K562 (cell line): ENCODE measurements at regions not wholly inside any gene's neighbourhood (a gene's known extent, or its start where the extent isn't known, plus 50 kb on each side); places are given as distances from the start of the nearest gene placed in this dataset.

Experiments
- ARID1B ChIP-seq: fragments of 450-650 bp; IDR thresholded peaks from 2 replicates; pipeline ENCODE4 v1.6.1; 2016; ENCODE audit warnings: antibody characterized with exemption, mild to moderate bottlenecking, inconsistent platforms
- CXXC5 ChIP-seq: fragments of 250-450 bp; sonication (Bioruptor Pico); IDR thresholded peaks from 2 replicates; pipeline ENCODE4 v1.8.0; 2022; ENCODE audit warnings: inconsistent platforms, mild to moderate bottlenecking, moderate library complexity
- FOXM1 ChIP-seq, 2 experiments: fragments of 450-650 bp in 1 of 2; sonication (generic) in 1 of 2; formaldehyde crosslinking in 1 of 2; IDR thresholded peaks; 2 replicates each; pipeline versions ENCODE4 v1.6.1 to v1.9.0; 2017 to 2022; ENCODE audit warnings: low read depth in 2 of 2, mild to moderate bottlenecking in 2 of 2, missing genetic modification reagents in 1 of 2, moderate library complexity in 1 of 2
- HDAC6 ChIP-seq: IDR thresholded peaks from 2 replicates; pipeline ENCODE4 v1.6.1; 2012; ENCODE audit warnings: low read depth, mild to moderate bottlenecking, control low read depth, inconsistent platforms, low read length, moderate library complexity
- HDGF ChIP-seq: fragments of 450-650 bp; IDR thresholded peaks from 2 replicates; pipeline ENCODE4 v1.6.1; 2016
- HNRNPLL ChIP-seq: fragments of 200-400 bp; formaldehyde crosslinking; IDR thresholded peaks from 2 replicates; pipeline ENCODE4 v1.6.1; 2017; ENCODE audit warnings: low read length, low read depth, mild to moderate bottlenecking; ENCODE audit not compliant: poor library complexity, severe bottlenecking
- MCM3 ChIP-seq: fragments of 450-650 bp; IDR thresholded peaks from 2 replicates; pipeline ENCODE4 v1.6.1; 2016
- MNT ChIP-seq, 2 experiments: fragments of 450-650 bp; conservative IDR thresholded peaks; 2 replicates each; pipeline ENCODE4 v1.6.1; 2017; ENCODE audit warnings: mild to moderate bottlenecking in 2 of 2, moderate library complexity in 2 of 2
- NEUROD1 ChIP-seq: fragments of 150-350 bp; IDR thresholded peaks from 2 replicates; pipeline ENCODE4 v1.6.1; 2014; ENCODE audit warnings: borderline replicate concordance, low read length, low read depth; ENCODE audit not compliant: partially characterized antibody
- RBBP5 ChIP-seq: fragments of 200-600 bp; sonication (generic); IDR thresholded peaks from 2 replicates; pipeline ENCODE4 v1.6.1; 2012; ENCODE audit warnings: borderline replicate concordance, mild to moderate bottlenecking, low read length, control low read depth, inconsistent platforms; ENCODE audit not compliant: insufficient read depth, poor library complexity, severe bottlenecking
- RBM34 ChIP-seq: fragments of 200-400 bp; formaldehyde crosslinking; IDR thresholded peaks from 2 replicates; pipeline ENCODE4 v1.6.1; 2018; ENCODE audit warnings: low read length, borderline replicate concordance; ENCODE audit not compliant: insufficient read depth
- SIRT6 ChIP-seq: IDR thresholded peaks from one replicate; pipeline ENCODE4 v1.6.1; 2012; ENCODE audit warnings: low read depth, mild to moderate bottlenecking, control low read depth, inconsistent platforms, low read length, moderate library complexity
- SMAD4 ChIP-seq: fragments of 250-450 bp; sonication (Bioruptor Pico); conservative IDR thresholded peaks from 2 replicates; pipeline ENCODE4 v1.8.0; 2021; ENCODE audit warnings: inconsistent platforms, mild to moderate bottlenecking, moderate library complexity
- SRSF7 ChIP-seq: fragments of 200-400 bp; formaldehyde crosslinking; optimal IDR thresholded peaks from 2 replicates; pipeline ENCODE3; 2017; ENCODE audit warnings: mild to moderate bottlenecking, low read depth, low read length
- TCF3 ChIP-seq: sonication (generic); formaldehyde crosslinking; IDR thresholded peaks from 2 replicates; pipeline ENCODE4 v1.4.0; 2020; ENCODE audit warnings: mild to moderate bottlenecking, missing genetic modification reagents
- TFAM ChIP-seq: fragments of 250-450 bp; sonication (Bioruptor Pico); conservative IDR thresholded peaks from 2 replicates; pipeline ENCODE4 v1.5.0; 2021; ENCODE audit warnings: mild to moderate bottlenecking, moderate library complexity
- ZNF311 ChIP-seq: fragments of 250-450 bp; sonication (Bioruptor Pico); IDR thresholded peaks from 2 replicates; pipeline ENCODE4 v1.4.0; 2020; ENCODE audit warnings: mild to moderate bottlenecking, moderate library complexity
- ZNF707 ChIP-seq: fragments of 250-450 bp; sonication (Bioruptor Pico); conservative IDR thresholded peaks from 2 replicates; pipeline ENCODE4 v1.8.0; 2022; ENCODE audit warnings: inconsistent platforms, mild to moderate bottlenecking, moderate library complexity
- ZNF75A ChIP-seq: fragments of 450-650 bp; formaldehyde crosslinking; IDR thresholded peaks from 2 replicates; pipeline ENCODE4 v1.4.0; 2020; ENCODE audit warnings: mild to moderate bottlenecking
- ZNF76 ChIP-seq: fragments of 250-450 bp; sonication (Bioruptor Pico); IDR thresholded peaks from 2 replicates; pipeline ENCODE4 v1.4.0; 2020; ENCODE audit warnings: mild to moderate bottlenecking, moderate library complexity, borderline replicate concordance
- TF ChIP-seq, protein P1 (sequence below): fragments of 450-650 bp; IDR thresholded peaks from 2 replicates; pipeline ENCODE4 v1.6.1; 2017; ENCODE audit warnings: antibody characterized with exemption

DNA sequence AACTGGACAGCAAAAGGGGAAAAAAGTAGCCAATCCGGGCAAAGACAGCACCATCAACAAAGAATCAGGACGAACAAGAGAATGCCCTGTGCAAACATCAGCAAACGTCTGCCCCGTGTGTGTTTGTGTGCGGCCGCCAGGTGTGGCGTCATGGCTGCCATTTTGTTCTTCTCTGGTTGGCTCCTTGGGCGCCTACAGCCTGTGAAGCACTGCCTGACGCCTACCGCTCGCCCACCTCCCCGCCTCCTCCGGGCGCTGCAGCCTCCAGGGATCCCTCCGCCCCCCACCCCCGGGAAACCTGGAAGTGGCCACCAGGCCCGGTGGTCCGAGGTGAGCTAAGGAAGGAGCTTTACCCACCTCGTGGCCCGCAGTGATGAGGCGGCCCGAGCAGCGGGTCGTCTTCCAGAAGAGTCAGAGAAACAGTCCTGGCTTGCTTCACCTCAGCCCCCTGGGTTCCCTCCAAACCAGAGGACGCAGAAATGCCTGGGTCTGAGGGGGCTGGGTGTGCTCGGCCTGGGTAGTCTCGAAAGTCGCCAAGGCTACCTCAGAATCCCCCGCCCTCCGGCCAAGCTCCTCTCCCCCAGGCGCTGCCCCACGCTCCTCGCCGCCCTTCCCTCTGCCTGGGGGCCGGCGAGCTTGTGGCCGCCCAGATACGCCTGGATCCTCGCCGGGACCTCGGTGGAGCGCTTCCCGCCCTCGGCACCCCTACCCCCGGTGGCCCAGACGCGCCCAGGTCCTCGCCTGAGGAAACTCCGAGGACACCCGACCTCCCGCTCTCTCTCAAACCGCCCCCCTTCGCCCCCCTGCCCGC lies 61.8 kb upstream of the IL6 start (continued):
- no peak for TF ChIP-seq SRSF7
- TF ChIP-seq, protein P1, sequence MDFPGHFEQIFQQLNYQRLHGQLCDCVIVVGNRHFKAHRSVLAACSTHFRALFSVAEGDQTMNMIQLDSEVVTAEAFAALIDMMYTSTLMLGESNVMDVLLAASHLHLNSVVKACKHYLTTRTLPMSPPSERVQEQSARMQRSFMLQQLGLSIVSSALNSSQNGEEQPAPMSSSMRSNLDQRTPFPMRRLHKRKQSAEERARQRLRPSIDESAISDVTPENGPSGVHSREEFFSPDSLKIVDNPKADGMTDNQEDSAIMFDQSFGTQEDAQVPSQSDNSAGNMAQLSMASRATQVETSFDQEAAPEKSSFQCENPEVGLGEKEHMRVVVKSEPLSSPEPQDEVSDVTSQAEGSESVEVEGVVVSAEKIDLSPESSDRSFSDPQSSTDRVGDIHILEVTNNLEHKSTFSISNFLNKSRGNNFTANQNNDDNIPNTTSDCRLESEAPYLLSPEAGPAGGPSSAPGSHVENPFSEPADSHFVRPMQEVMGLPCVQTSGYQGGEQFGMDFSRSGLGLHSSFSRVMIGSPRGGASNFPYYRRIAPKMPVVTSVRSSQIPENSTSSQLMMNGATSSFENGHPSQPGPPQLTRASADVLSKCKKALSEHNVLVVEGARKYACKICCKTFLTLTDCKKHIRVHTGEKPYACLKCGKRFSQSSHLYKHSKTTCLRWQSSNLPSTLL: no peak
- TF ChIP-seq MNT (conservative IDR thresholded peaks at IDR 0.05): no peak
- TF ChIP-seq HDGF: no peak
- no peak for TF ChIP-seq ARID1B
- TF ChIP-seq ZNF76 (CRISPR knock-in tag): peak; percentile 69; the same call in 1 of the 2 replicates
- no peak for TF ChIP-seq ZNF75A (CRISPR knock-in tag)
- no peak for TF ChIP-seq MCM3
- TF ChIP-seq HDAC6: no peak
- no peak for TF ChIP-seq TFAM (CRISPR knock-in tag)
- peak; percentile 58; the same call in 1 of the 2 replicates for TF ChIP-seq SMAD4 (CRISPR knock-in tag)
- no peak for TF ChIP-seq RBM34
- TF ChIP-seq CXXC5 (CRISPR knock-in tag): peak; percentile 62; the same call in 1 of the 2 replicates
- TF ChIP-seq TCF3 (CRISPR knock-in tag): no peak
- TF ChIP-seq ZNF311 (CRISPR knock-in tag): peak; percentile 49; the same call in 1 of the 2 replicates
- TF ChIP-seq FOXM1 (IDR thresholded peaks at IDR 0.05; ENCODE audit: low read depth): no peak
- TF ChIP-seq FOXM1 (CRISPR knock-in tag; IDR thresholded peaks at IDR 0.05; ENCODE audit: low read depth): no peak
- no peak for TF ChIP-seq HNRNPLL
- no peak for TF ChIP-seq RBBP5
- no peak for TF ChIP-seq NEUROD1
- TF ChIP-seq ZNF707: no peak
- TF ChIP-seq SIRT6: no peak
